Hepatocyte (in vitro differentiated cells): ENCODE measurements at regions not wholly inside any gene's neighbourhood (a gene's known extent, or its start where the extent isn't known, plus 50 kb on each side); places are given as distances from the start of the nearest gene placed in this dataset.
"Not testable (repeated sequence)": the region's sequence is repeated elsewhere in the genome, so short reads cannot be mapped to it uniquely, and the experiment has no call there.

ENCODE experiments used
- DNase-seq: peaks from one replicate; pipeline ENCODE4 v3.0.0-alpha.2; 2016; ENCODE audit warnings: low spot score
- H2AFZ ChIP-seq: fragments of 200-600 bp; sonication (generic); 2 replicates; pipeline ENCODE4 v1.6.0; 2016; ENCODE audit warnings: antibody characterized with exemption, mild to moderate bottlenecking
- H3K27ac ChIP-seq: fragments of 200-600 bp; sonication (generic); 2 replicates; pipeline ENCODE4 v1.5.1; 2016; ENCODE audit warnings: mild to moderate bottlenecking
- H3K27me3 ChIP-seq: fragments of 200-600 bp; sonication (generic); 2 replicates; pipeline ENCODE4 v1.6.1; 2016
- H3K36me3 ChIP-seq: fragments of 200-600 bp; sonication (generic); replicated peaks from 2 replicates; pipeline ENCODE4 v1.5.1; 2016; ENCODE audit warnings: low read depth; ENCODE audit not compliant: insufficient read depth
- H3K4me1 ChIP-seq: fragments of 200-600 bp; sonication (generic); 2 replicates; pipeline ENCODE4 v1.5.1; 2016; ENCODE audit warnings: mild to moderate bottlenecking, moderate library complexity; ENCODE audit not compliant: insufficient read depth
- H3K4me2 ChIP-seq: fragments of 200-600 bp; sonication (generic); 2 replicates; pipeline ENCODE4 v1.6.0; 2016
- H3K4me3 ChIP-seq: fragments of 200-600 bp; sonication (generic); 2 replicates; pipeline ENCODE4 v1.5.1; 2016; ENCODE audit warnings: mild to moderate bottlenecking
- H3K79me2 ChIP-seq: fragments of 200-600 bp; sonication (generic); 2 replicates; pipeline ENCODE4 v1.6.0; 2017; ENCODE audit warnings: mild to moderate bottlenecking
- H3K9me2 ChIP-seq: fragments of 200-600 bp; sonication (generic); replicated peaks from 2 replicates; pipeline ENCODE4 v1.6.0; 2017; ENCODE audit warnings: mild to moderate bottlenecking; ENCODE audit not compliant: insufficient read depth
- H3K9me3 ChIP-seq: fragments of 200-600 bp; sonication (generic); 2 replicates; pipeline ENCODE4 v1.5.1; 2016; ENCODE audit warnings: low read depth, mild to moderate bottlenecking
- H4K20me1 ChIP-seq: fragments of 200-600 bp; sonication (generic); 2 replicates; pipeline ENCODE4 v1.6.0; 2016; ENCODE audit warnings: mild to moderate bottlenecking; ENCODE audit not compliant: insufficient read depth, poor library complexity, severe bottlenecking
- CTCF ChIP-seq: fragments of 200-600 bp; sonication (generic); IDR thresholded peaks from 2 replicates; pipeline ENCODE4 v1.5.1; 2016; ENCODE audit warnings: antibody characterized with exemption, mild to moderate bottlenecking; ENCODE audit not compliant: poor library complexity
- EZH2 ChIP-seq: fragments of 200-600 bp; sonication (generic); IDR thresholded peaks from 2 replicates; pipeline ENCODE4 v1.6.1; 2016; ENCODE audit warnings: antibody characterized with exemption, mild to moderate bottlenecking, borderline replicate concordance
- EZH2phosphoT487 ChIP-seq: fragments of 200-600 bp; sonication (generic); IDR thresholded peaks from one replicate; pipeline ENCODE4 v1.6.1; 2018; ENCODE audit warnings: antibody characterized with exemption, mild to moderate bottlenecking, low read depth, moderate library complexity; ENCODE audit not compliant: unreplicated experiment, severe bottlenecking
- WGBS: methylation state at CpG from one replicate; pipeline ENCODE4 v1.1.6; 2016; ENCODE audit warnings: low lambda C conversion rate; ENCODE audit errors: missing lambda C conversion rate; 5-methylcytosine and 5-hydroxymethylcytosine counted together

GRCh38 chr6:101090281-101090680 is 209.2 kb upstream of the ASCC3 start:
- Histone ChIP-seq H3K4me3 (no peak overlapping the region), H3K9me2 (no peaks in the 10 kb centered on the region), H3K79me2 (no peaks in the 10 kb centered on the region), H4K20me1 (no peaks in the 10 kb centered on the region), H3K27ac (no peak overlapping the region), H3K4me2 (no peak overlapping the region), H3K4me1 (no peaks in the 10 kb centered on the region), H2AFZ (no peak overlapping the region), H3K9me3 (no peaks in the 10 kb centered on the region), H3K36me3 (no peaks in the 10 kb centered on the region), H3K27me3 (no peaks in the 10 kb centered on the region)
- no peak for TF ChIP-seq CTCF
- no peak for TF ChIP-seq EZH2
- TF ChIP-seq EZH2phosphoT487 = no peak
- DNase-seq = no peak

- not testable (repeated sequence) for H3K79me2 ChIP-seq, H3K36me3 ChIP-seq, H2AFZ ChIP-seq, H3K9me2 ChIP-seq, DNase-seq, H3K4me1 ChIP-seq, H3K9me3 ChIP-seq, H3K27ac ChIP-seq, H3K4me2 ChIP-seq, H3K27me3 ChIP-seq, H3K4me3 ChIP-seq, H4K20me1 ChIP-seq
These were observed 217.5 kb upstream of the ASCC3 start for GRCh38 chr6:101098605-101099004.

- Histone ChIP-seq H3K27ac (no peak overlapping the region), H3K4me1 (no peaks in the 10 kb centered on the region), H4K20me1 (no peaks in the 10 kb centered on the region), H3K9me2 (no peaks in the 10 kb centered on the region), H3K79me2 (no peaks in the 10 kb centered on the region), H3K4me3 (no peak overlapping the region), H3K27me3 (no peaks in the 10 kb centered on the region), H3K4me2 (no peak overlapping the region), H3K36me3 (no peaks in the 10 kb centered on the region), H2AFZ (no peak overlapping the region), H3K9me3 (no peaks in the 10 kb centered on the region)
- TF ChIP-seq CTCF = no peak
- no peak for DNase-seq
- WGBS = 71% methylated on average over 4 of the region's 4 CpGs
These were observed 221.6 kb upstream of the ASCC3 start for GRCh38 chr6:101102702-101103101.

GRCh38 chr6:101108286-101108685 is 227.2 kb upstream of the ASCC3 start:
- no peak for DNase-seq
- no peak overlapping the region for H2AFZ ChIP-seq
- no peaks in the 10 kb centered on the region for H3K27me3 ChIP-seq
- H3K36me3 ChIP-seq = no peaks in the 10 kb centered on the region
- H3K27ac ChIP-seq = no peak overlapping the region
- no peaks in the 10 kb centered on the region for H3K9me2 ChIP-seq
- TF ChIP-seq CTCF (no peak), EZH2phosphoT487 (no peak), EZH2 (no peak)
- H3K79me2 ChIP-seq = no peaks in the 10 kb centered on the region
- H3K9me3 ChIP-seq = no peaks in the 10 kb centered on the region
- no peak overlapping the region for H3K4me3 ChIP-seq
- H3K4me1 ChIP-seq = no peaks in the 10 kb centered on the region
- H3K4me2 ChIP-seq = no peak overlapping the region
- 91% methylated on average over 4 of the region's 4 CpGs for WGBS
- no peaks in the 10 kb centered on the region for H4K20me1 ChIP-seq
